ENCODE measurements at regions not wholly inside any gene's neighbourhood (a gene's known extent, or its start where the extent isn't known, plus 50 kb on each side); places are given as distances from the start of the nearest gene placed in this dataset.

DNA sequence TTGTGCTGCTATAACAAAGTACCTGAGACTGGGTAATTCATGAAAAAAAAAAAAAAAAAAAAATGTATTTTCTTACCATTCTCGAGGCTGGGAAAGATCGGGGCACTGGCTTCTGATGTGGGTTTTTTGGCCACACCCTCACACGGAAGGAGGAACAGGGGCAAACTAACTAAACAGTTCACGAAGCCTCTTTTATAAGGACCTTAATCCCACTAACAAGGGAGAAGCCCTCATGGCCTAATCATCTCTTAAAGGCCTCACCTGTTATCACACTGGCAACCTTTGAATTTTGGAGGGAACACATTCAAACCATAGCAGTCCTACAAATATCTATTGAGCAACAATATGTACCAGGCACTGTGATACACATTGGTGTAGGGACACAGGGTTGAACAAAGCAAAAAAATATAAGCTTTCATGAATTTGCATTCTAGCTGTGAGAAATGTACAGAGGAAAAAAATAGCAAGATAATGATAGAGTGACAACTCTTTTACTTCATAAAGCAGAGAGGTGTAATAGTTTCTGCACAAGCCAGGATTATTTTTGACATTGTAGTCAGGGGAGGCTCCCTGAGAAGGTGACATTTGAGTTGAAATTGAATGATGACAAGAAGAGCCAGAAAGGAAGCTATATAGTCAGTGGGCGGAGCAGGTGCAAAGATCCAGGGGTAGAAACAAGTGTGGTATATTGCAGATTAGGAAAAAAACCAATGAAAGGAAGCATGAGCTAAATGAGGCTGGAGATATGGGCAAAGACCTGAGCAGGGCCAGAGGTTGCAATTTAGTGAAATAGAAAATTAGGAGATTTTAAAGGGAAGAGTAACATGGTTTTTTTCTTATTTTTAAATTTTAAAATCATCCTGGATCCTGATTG lies 68.1 kb upstream of the GRAMD2B start:
- no peak overlapping the region for H3K4me3 ChIP-seq (ENCODE audit: low read length in 2 of 2)
- H3K4me1 ChIP-seq (ENCODE audit: control insufficient read depth, insufficient read depth, low read length): no peaks in the 10 kb centered on the region
- H3K36me3 ChIP-seq (ENCODE audit: control insufficient read depth in 2 of 2, insufficient read depth in 2 of 2, low read length in 2 of 2): no peaks in the 10 kb centered on the region
- H3K9ac ChIP-seq (ENCODE audit: low read length in 2 of 2): no peak overlapping the region
- H3K9me3 ChIP-seq (ENCODE audit: control insufficient read depth in 2 of 2, low read length in 2 of 2): no peaks in the 10 kb centered on the region
- no peaks in the 10 kb centered on the region for H3K27me3 ChIP-seq (ENCODE audit: control insufficient read depth in 1 of 2, insufficient read depth in 2 of 2, low read length in 2 of 2)
- H3K27ac ChIP-seq (ENCODE audit: low read length): no peak overlapping the region

DNA sequence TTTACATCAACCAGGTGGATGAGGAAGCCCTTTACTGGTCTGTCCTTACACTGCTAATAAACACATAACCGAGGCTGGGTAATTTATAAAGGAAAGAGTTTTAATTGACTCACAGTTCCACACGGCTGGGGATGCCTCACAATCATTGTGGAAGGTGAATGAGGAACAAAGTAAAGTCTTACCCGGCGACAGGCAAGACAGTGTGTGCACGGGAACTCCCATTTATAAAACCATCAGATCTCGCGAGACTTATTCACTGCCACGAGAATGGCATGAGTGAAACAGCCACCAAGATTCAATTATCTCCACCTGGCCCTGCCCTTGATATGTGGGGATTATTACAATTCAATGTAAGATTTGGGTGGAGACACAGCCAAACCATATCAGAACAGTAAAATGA lies 67.3 kb upstream of the GRAMD2B start:
- no peaks in the 10 kb centered on the region for H3K36me3 ChIP-seq (ENCODE audit: control insufficient read depth in 2 of 2, insufficient read depth in 2 of 2, low read length in 2 of 2)
- H3K9me3 ChIP-seq (ENCODE audit: control insufficient read depth in 2 of 2, low read length in 2 of 2): no peaks in the 10 kb centered on the region
- no peak overlapping the region for H3K27ac ChIP-seq (ENCODE audit: low read length)
- no peak overlapping the region for H3K9ac ChIP-seq (ENCODE audit: low read length in 2 of 2)
- H3K27me3 ChIP-seq (ENCODE audit: control insufficient read depth in 1 of 2, insufficient read depth in 2 of 2, low read length in 2 of 2): no peaks in the 10 kb centered on the region
- no peaks in the 10 kb centered on the region for H3K4me1 ChIP-seq (ENCODE audit: control insufficient read depth, insufficient read depth, low read length)
- no peak overlapping the region for H3K4me3 ChIP-seq (ENCODE audit: low read length in 2 of 2)

DNA sequence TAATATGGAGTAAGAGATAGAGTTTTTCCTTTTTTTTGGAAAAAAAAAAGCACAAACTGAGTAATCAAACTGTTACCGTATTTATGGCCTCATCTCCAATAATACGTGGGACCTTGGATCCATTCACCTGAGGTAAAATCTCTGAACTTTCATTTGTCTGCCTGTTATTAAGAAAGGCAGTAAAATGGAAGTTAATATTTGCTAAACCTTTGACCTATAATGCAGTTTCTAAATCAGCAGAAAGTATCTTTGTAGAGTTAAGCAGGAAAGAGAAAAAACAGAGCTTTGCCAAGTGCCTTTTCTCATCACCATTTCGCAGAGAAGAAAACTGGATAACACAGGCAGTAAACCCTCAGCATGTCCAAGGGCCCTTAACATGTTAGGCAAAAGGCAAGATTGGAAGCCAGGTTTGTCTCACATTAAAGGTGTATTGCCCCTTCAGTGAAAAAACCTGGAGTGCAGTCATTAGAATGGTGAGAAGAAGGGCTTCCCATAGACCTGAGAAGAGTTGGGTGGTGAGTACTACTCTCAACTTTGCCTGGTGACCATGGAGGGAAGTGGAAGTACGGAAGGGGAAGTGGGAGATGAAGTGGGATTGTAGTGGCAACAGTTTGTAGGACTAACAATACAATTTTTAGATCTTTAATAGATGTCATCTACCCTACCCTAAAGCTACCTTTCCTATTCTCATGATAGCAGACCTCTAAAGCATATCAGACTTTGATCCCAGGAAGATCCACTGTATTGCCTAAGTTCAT lies 65.4 kb upstream of the GRAMD2B start:
- Histone ChIP-seq H3K9ac (ENCODE audit: low read length in 2 of 2) (no peak overlapping the region), H3K4me1 (ENCODE audit: control insufficient read depth, insufficient read depth, low read length) (no peaks in the 10 kb centered on the region), H3K36me3 (ENCODE audit: control insufficient read depth in 2 of 2, insufficient read depth in 2 of 2, low read length in 2 of 2) (no peaks in the 10 kb centered on the region), H3K9me3 (ENCODE audit: control insufficient read depth in 2 of 2, low read length in 2 of 2) (no peaks in the 10 kb centered on the region), H3K4me3 (ENCODE audit: low read length in 2 of 2) (no peak overlapping the region), H3K27ac (ENCODE audit: low read length) (no peak overlapping the region), H3K27me3 (ENCODE audit: control insufficient read depth in 1 of 2, insufficient read depth in 2 of 2, low read length in 2 of 2) (no peaks in the 10 kb centered on the region)

DNA sequence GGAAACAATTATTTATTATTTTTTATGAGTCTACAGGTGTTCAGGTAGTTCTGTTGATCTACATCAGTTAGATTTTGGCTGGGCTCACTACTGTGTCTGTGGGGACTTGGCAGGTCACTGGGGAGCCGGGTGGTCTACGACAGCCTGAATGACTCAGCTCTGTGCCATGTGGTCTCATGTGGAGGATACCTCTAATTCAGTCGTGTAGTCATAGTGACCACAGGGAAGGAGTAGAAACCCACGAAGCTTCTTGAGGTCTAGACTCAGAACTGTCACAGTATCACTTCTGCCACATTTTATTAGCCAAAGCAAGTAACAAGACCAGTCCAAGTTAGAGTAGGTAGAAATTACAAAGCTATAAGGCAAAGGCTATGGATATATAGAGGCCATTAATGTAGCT lies 64.7 kb upstream of the GRAMD2B start:
- H3K27me3 ChIP-seq (ENCODE audit: control insufficient read depth in 1 of 2, insufficient read depth in 2 of 2, low read length in 2 of 2): no peaks in the 10 kb centered on the region
- H3K4me1 ChIP-seq (ENCODE audit: control insufficient read depth, insufficient read depth, low read length): no peaks in the 10 kb centered on the region
- H3K9me3 ChIP-seq (ENCODE audit: control insufficient read depth in 2 of 2, low read length in 2 of 2): no peaks in the 10 kb centered on the region
- no peak overlapping the region for H3K9ac ChIP-seq (ENCODE audit: low read length in 2 of 2)
- H3K4me3 ChIP-seq (ENCODE audit: low read length in 2 of 2): no peak overlapping the region
- no peaks in the 10 kb centered on the region for H3K36me3 ChIP-seq (ENCODE audit: control insufficient read depth in 2 of 2, insufficient read depth in 2 of 2, low read length in 2 of 2)
- H3K27ac ChIP-seq (ENCODE audit: low read length): no peak overlapping the region

DNA sequence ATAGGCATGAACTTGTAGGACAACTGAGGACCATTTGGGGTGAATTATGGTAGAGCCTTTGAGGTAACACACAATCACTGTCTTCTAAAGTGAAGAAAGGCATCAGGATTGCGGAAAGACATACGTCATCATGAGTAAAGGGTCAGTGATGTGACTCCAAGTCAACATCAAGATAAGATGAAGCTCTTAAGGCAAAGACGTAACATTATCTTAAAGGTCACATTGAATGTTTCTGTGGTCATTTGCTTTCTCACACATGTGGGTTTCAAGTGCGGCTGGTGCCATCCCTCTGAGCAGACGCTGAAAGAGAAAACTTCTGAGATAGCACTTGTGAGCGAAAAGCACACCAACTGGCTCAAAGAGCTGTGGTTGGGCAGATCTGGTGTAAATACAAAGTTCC lies 63.3 kb upstream of the GRAMD2B start:
- Histone ChIP-seq H3K4me3 (ENCODE audit: low read length in 2 of 2) (no peak overlapping the region), H3K27ac (ENCODE audit: low read length) (no peak overlapping the region), H3K27me3 (ENCODE audit: control insufficient read depth in 1 of 2, insufficient read depth in 2 of 2, low read length in 2 of 2) (no peaks in the 10 kb centered on the region), H3K9ac (ENCODE audit: low read length in 2 of 2) (no peak overlapping the region), H3K4me1 (ENCODE audit: control insufficient read depth, insufficient read depth, low read length) (no peaks in the 10 kb centered on the region), H3K36me3 (ENCODE audit: control insufficient read depth in 2 of 2, insufficient read depth in 2 of 2, low read length in 2 of 2) (no peaks in the 10 kb centered on the region), H3K9me3 (ENCODE audit: control insufficient read depth in 2 of 2, low read length in 2 of 2) (no peaks in the 10 kb centered on the region)

DNA sequence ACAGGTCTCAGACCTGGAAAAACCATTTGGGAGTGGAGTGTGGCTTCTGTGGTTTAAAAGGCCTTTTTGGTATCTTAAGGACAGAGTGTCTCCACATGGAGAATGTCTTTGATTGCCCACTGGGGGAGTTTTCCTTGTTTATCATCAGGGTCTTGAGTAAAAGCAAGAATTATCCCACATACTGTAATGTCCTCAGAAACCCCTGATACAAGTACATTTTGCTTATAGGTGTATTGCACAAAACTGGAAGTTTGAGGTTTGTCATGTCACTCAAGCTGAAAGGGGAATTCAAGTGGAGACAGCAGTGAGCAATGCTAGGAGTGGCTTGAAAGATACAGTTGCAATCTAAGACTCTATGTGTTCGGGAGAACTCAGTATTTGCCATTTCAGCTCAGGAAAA lies 62.7 kb upstream of the GRAMD2B start:
- H3K9me3 ChIP-seq (ENCODE audit: control insufficient read depth in 2 of 2, low read length in 2 of 2): no peaks in the 10 kb centered on the region
- H3K36me3 ChIP-seq (ENCODE audit: control insufficient read depth in 2 of 2, insufficient read depth in 2 of 2, low read length in 2 of 2): no peaks in the 10 kb centered on the region
- H3K27me3 ChIP-seq (ENCODE audit: control insufficient read depth in 1 of 2, insufficient read depth in 2 of 2, low read length in 2 of 2): no peaks in the 10 kb centered on the region
- no peak overlapping the region for H3K27ac ChIP-seq (ENCODE audit: low read length)
- H3K9ac ChIP-seq (ENCODE audit: low read length in 2 of 2): no peak overlapping the region
- H3K4me3 ChIP-seq (ENCODE audit: low read length in 2 of 2): no peak overlapping the region
- H3K4me1 ChIP-seq (ENCODE audit: control insufficient read depth, insufficient read depth, low read length): no peaks in the 10 kb centered on the region

DNA sequence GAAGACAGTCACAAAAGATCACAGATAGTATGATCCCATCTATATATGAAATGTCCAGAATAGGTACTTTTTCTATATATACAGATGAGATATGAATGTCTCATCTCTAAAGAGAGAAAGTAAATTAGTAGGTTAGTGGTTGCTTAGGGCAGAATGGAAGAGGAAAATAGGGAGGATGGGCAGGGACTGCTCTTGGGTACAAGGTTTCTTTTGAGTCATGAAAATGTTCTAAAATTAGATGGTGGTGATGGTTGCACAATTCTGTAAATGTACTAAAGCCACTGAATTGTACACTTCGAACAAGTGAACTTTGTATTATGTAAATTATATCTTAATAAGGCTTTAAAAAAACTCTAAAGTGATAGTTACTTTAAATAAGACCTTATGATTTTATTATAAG lies 59.6 kb upstream of the GRAMD2B start:
- no peaks in the 10 kb centered on the region for H3K9me3 ChIP-seq (ENCODE audit: control insufficient read depth in 2 of 2, low read length in 2 of 2)
- no peaks in the 10 kb centered on the region for H3K36me3 ChIP-seq (ENCODE audit: control insufficient read depth in 2 of 2, insufficient read depth in 2 of 2, low read length in 2 of 2)
- no peak overlapping the region for H3K4me3 ChIP-seq (ENCODE audit: low read length in 2 of 2)
- H3K27me3 ChIP-seq (ENCODE audit: control insufficient read depth in 1 of 2, insufficient read depth in 2 of 2, low read length in 2 of 2): no peaks in the 10 kb centered on the region
- H3K4me1 ChIP-seq (ENCODE audit: control insufficient read depth, insufficient read depth, low read length): peaks cover 3% of the 10 kb centered on the region
- no peak overlapping the region for H3K27ac ChIP-seq (ENCODE audit: low read length)
- H3K9ac ChIP-seq (ENCODE audit: low read length in 2 of 2): no peak overlapping the region

DNA sequence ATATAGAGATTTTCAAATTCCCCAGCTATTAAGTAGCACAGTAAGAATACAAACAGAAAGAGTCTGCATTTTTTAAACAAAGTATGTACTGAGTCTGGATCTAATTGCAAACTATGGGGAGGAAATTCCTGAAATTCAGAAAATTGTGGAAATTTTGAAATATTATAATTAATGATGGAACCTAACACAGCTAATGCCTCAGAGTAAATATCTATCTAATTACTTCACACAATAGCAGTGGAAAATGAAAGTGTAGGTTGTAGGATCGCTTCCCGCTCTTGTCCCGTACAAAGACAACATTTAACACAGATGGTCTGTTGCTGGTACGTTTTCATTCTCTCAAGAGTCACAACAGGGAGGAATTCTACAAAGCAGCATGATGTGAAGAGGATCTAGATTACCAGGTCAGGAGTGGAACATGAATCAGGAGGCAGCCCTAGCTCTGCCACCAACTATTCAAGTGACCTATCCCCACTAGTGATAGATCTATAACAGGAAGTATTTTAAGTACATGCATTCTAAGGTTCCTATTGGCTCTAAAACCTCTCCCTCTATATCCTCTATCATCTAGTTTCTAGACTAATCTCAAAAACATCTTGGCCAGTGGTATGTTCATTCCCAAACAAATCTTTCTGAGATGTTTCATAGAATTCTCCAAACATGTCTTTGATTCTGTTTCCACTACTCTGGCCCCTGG lies 58.9 kb upstream of the GRAMD2B start:
- H3K27me3 ChIP-seq (ENCODE audit: control insufficient read depth in 1 of 2, insufficient read depth in 2 of 2, low read length in 2 of 2): no peaks in the 10 kb centered on the region
- H3K9me3 ChIP-seq (ENCODE audit: control insufficient read depth in 2 of 2, low read length in 2 of 2): no peaks in the 10 kb centered on the region
- H3K4me3 ChIP-seq (ENCODE audit: low read length in 2 of 2): no peak overlapping the region
- H3K27ac ChIP-seq (ENCODE audit: low read length): no peak overlapping the region
- no peaks in the 10 kb centered on the region for H3K36me3 ChIP-seq (ENCODE audit: control insufficient read depth in 2 of 2, insufficient read depth in 2 of 2, low read length in 2 of 2)
- no peak overlapping the region for H3K9ac ChIP-seq (ENCODE audit: low read length in 2 of 2)
- peaks cover 5% of the 10 kb centered on the region for H3K4me1 ChIP-seq (ENCODE audit: control insufficient read depth, insufficient read depth, low read length)

DNA sequence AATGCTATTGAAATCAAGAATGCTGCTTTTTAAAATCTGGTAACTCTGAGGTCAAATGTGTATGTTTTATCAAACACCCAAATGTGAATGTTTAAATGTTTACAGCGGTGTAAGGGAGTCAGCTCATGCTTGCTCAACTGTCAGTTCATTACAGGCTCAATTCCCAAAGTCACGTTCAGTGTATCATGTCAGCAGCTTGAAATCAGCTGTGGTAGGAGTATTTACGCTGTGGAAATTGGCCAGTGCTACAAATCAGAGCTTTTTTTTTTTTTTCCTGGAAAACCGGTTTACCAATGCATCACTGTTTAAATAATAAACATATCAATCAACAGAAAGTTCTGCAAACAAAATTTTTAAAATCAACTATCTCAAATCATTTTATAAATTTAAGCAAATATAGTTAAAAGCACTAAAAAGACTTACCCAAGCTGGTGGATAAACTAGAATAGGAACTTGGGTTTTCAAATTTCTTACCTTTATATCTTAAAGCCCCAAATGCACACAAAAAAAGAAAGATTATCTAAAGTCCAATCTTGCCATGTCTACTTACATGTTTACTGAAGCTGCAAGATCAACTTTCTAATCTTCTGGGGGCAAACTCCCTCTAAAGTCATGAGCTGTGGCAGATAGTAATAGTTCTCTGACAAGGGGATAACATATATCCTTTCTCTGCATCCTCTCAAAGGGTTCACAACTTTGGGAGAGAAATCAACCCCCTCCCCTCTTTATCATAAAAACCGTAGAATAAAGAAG lies 57.6 kb upstream of the GRAMD2B start:
- H3K9ac ChIP-seq (ENCODE audit: low read length in 2 of 2): no peak overlapping the region
- no peak overlapping the region for H3K4me3 ChIP-seq (ENCODE audit: low read length in 2 of 2)
- no peak overlapping the region for H3K27ac ChIP-seq (ENCODE audit: low read length)

DNA sequence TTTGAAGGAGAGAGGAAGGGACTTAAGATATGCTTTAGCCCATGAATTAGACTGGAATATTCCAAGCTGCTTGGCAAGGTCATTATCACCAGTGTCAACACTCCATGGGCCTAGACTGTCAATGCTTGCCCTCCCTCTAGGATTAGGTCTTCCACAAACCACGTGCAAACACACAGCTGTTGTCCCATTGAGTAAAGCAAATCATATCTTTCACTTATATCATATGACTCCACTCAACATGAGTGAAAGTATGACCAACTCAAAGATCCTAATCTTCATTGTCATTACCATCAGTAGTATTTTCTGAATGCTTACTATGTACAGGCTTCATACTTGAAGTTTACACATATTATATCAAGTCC lies 57.0 kb upstream of the GRAMD2B start:
- Histone ChIP-seq H3K36me3 (ENCODE audit: control insufficient read depth in 2 of 2, insufficient read depth in 2 of 2, low read length in 2 of 2) (no peaks in the 10 kb centered on the region), H3K9ac (ENCODE audit: low read length in 2 of 2) (no peak overlapping the region), H3K27ac (ENCODE audit: low read length) (no peak overlapping the region), H3K9me3 (ENCODE audit: control insufficient read depth in 2 of 2, low read length in 2 of 2) (no peaks in the 10 kb centered on the region), H3K4me3 (ENCODE audit: low read length in 2 of 2) (no peak overlapping the region), H3K27me3 (ENCODE audit: control insufficient read depth in 1 of 2, insufficient read depth in 2 of 2, low read length in 2 of 2) (no peaks in the 10 kb centered on the region), H3K4me1 (ENCODE audit: control insufficient read depth, insufficient read depth, low read length) (peaks cover 13% of the 10 kb centered on the region)

More for the DNA sequence above, 57.6 kb upstream of the GRAMD2B start:
- Histone ChIP-seq H3K36me3 (ENCODE audit: control insufficient read depth in 2 of 2, insufficient read depth in 2 of 2, low read length in 2 of 2) (no peaks in the 10 kb centered on the region), H3K27me3 (ENCODE audit: control insufficient read depth in 1 of 2, insufficient read depth in 2 of 2, low read length in 2 of 2) (no peaks in the 10 kb centered on the region), H3K9me3 (ENCODE audit: control insufficient read depth in 2 of 2, low read length in 2 of 2) (no peaks in the 10 kb centered on the region), H3K4me1 (ENCODE audit: control insufficient read depth, insufficient read depth, low read length) (peaks cover 13% of the 10 kb centered on the region)

Measured in stomach smooth muscle (tissue), 2 donors.